Neural crest cell (in vitro differentiated cells): ENCODE measurements at regions not wholly inside any gene's neighbourhood (a gene's known extent, or its start where the extent isn't known, plus 50 kb on each side); places are given as distances from the start of the nearest gene placed in this dataset.

Experiments used
- DNase-seq: peaks from one replicate; pipeline ENCODE4 v3.0.0; 2021; ENCODE audit warnings: low read depth, mixed read lengths, low spot score
- H3K27ac Mint-ChIP-seq: one replicate; pipeline ENCODE4 v1.8.0; 2021; ENCODE audit warnings: mild to moderate bottlenecking, mixed read lengths; ENCODE audit not compliant: unreplicated experiment
- H3K27me3 Mint-ChIP-seq: 2 replicates; pipeline ENCODE4 v1.8.0; 2021; ENCODE audit warnings: low read depth, mild to moderate bottlenecking, mixed read lengths
- H3K36me3 Mint-ChIP-seq: 2 replicates; pipeline ENCODE4 v1.8.0; 2021; ENCODE audit warnings: low read depth, mild to moderate bottlenecking, mixed read lengths
- H3K4me1 Mint-ChIP-seq: 2 replicates; pipeline ENCODE4 v1.8.0; 2021; ENCODE audit warnings: mixed read lengths
- H3K4me3 Mint-ChIP-seq: one replicate; pipeline ENCODE4 v1.8.0; 2021; ENCODE audit warnings: mild to moderate bottlenecking, mixed read lengths
- H3K9me3 Mint-ChIP-seq: 2 replicates; pipeline ENCODE4 v1.8.0; 2021; ENCODE audit warnings: mixed read lengths
- CTCF ChIP-seq: fragments of 200-600 bp; sonication (generic); conservative IDR thresholded peaks from 2 replicates; pipeline ENCODE4 v1.5.0; 2021; ENCODE audit warnings: antibody characterized with exemption, mild to moderate bottlenecking

- no peak overlapping the region for H3K27ac Mint-ChIP-seq
- H3K4me3 Mint-ChIP-seq, result no peak overlapping the region
- no peaks in the 10 kb centered on the region for H3K27me3 Mint-ChIP-seq
- H3K4me1 Mint-ChIP-seq, result peaks cover 28% of the 10 kb centered on the region
- TF ChIP-seq CTCF, result no peak
- H3K36me3 Mint-ChIP-seq, result no peaks in the 10 kb centered on the region
- no peak for DNase-seq
- no peaks in the 10 kb centered on the region for H3K9me3 Mint-ChIP-seq
These were observed 194.7 kb downstream of the URI1 start for GRCh38 chr19:30136611-30137195.

- TF ChIP-seq CTCF, result no peak
- no peak overlapping the region for H3K4me3 Mint-ChIP-seq
- H3K36me3 Mint-ChIP-seq, result no peaks in the 10 kb centered on the region
- H3K9me3 Mint-ChIP-seq, result no peaks in the 10 kb centered on the region
- H3K27ac Mint-ChIP-seq, result no peak overlapping the region
- H3K27me3 Mint-ChIP-seq, result no peaks in the 10 kb centered on the region
- peaks cover 18% of the 10 kb centered on the region for H3K4me1 Mint-ChIP-seq
- no peak for DNase-seq
These were observed 195.7 kb downstream of the URI1 start for GRCh38 chr19:30137747-30138146.

- no peak for DNase-seq
- H3K27ac Mint-ChIP-seq, result no peak overlapping the region
- TF ChIP-seq CTCF, result no peak
- peaks cover 7% of the 10 kb centered on the region for H3K4me1 Mint-ChIP-seq
- H3K27me3 Mint-ChIP-seq, result no peaks in the 10 kb centered on the region
- no peak overlapping the region for H3K4me3 Mint-ChIP-seq
- no peaks in the 10 kb centered on the region for H3K36me3 Mint-ChIP-seq
- no peaks in the 10 kb centered on the region for H3K9me3 Mint-ChIP-seq
These were observed 202.3 kb downstream of the URI1 start for GRCh38 chr19:30144242-30144758.

GRCh38 chr19:30144802-30145201 is 202.8 kb downstream of the URI1 start:
- peaks cover 9% of the 10 kb centered on the region for H3K4me1 Mint-ChIP-seq
- H3K36me3 Mint-ChIP-seq, result no peaks in the 10 kb centered on the region
- TF ChIP-seq CTCF, result no peak
- no peaks in the 10 kb centered on the region for H3K9me3 Mint-ChIP-seq
- H3K27ac Mint-ChIP-seq, result no peak overlapping the region
- no peak overlapping the region for H3K4me3 Mint-ChIP-seq
- H3K27me3 Mint-ChIP-seq, result no peaks in the 10 kb centered on the region
- DNase-seq, result no peak

- no peak for TF ChIP-seq CTCF
- Mint-ChIP-seq H3K4me3 (no peak overlapping the region), H3K9me3 (no peaks in the 10 kb centered on the region), H3K27ac (no peak overlapping the region), H3K36me3 (no peaks in the 10 kb centered on the region), H3K4me1 (peaks cover 9% of the 10 kb centered on the region), H3K27me3 (no peaks in the 10 kb centered on the region)
- no peak for DNase-seq
These were observed 203.4 kb downstream of the URI1 start for GRCh38 chr19:30145467-30145866.
